Caco-2 (cell line): ENCODE measurements at regions not wholly inside any gene's neighbourhood (a gene's known extent, or its start where the extent isn't known, plus 50 kb on each side); places are given as distances from the start of the nearest gene placed in this dataset.

Experiments used
- BruUV-seq: library from RNA; stranded (reverse); fragments of 400-500 nt; replicated peaks from 2 replicates; lab custom pipeline; 2021; lab: Mats Ljungman, UMichigan
- CTCF ChIA-PET: fragments of 300-600 bp; sonication (Branson Sonifier 250); formaldehyde crosslinking; loops from one replicate; lab custom pipeline; 2022; ENCODE audit warnings: antibody characterized with exemption; lab: Charles Lee
- POLR2A ChIA-PET: fragments of 300-600 bp; sonication (Branson Sonifier 250); formaldehyde crosslinking; loops from one replicate; lab custom pipeline; 2022; ENCODE audit warnings: antibody characterized with exemption; lab: Charles Lee
- DNase-seq, 2 experiments: peaks; one replicate each; pipeline versions ENCODE4 v3.0.0 to v3.0.0-alpha.2; 2020 to 2022
- H3K27me3 ChIP-seq: replicated peaks from 2 replicates; pipeline ENCODE4 v1.6.0; 2011; ENCODE audit warnings: low read length; ENCODE audit not compliant: control insufficient read depth, insufficient read depth
- H3K36me3 ChIP-seq: 2 replicates; pipeline ENCODE4 v1.5.1; 2011; ENCODE audit warnings: low read length; ENCODE audit not compliant: control insufficient read depth, insufficient read depth
- H3K4me1 ChIP-seq: fragments of 250-450 bp; sonication (Bioruptor Pico); 2 replicates; pipeline ENCODE4 v1.5.1; 2020; ENCODE audit warnings: mild to moderate bottlenecking
- H3K4me3 ChIP-seq: 2 replicates; pipeline ENCODE4 v1.5.1; 2011; ENCODE audit warnings: low read depth, mild to moderate bottlenecking, control low read depth, low read length
- H3K9me3 ChIP-seq: fragments of 250-450 bp; sonication (Bioruptor Pico); 2 replicates; pipeline ENCODE4 v1.5.1; 2020; ENCODE audit warnings: mild to moderate bottlenecking, moderate library complexity
- H3K27ac Mint-ChIP-seq: one replicate; pipeline ENCODE4 v1.8.0; 2022; ENCODE audit warnings: mixed read lengths; ENCODE audit not compliant: unreplicated experiment
- H3K27me3 Mint-ChIP-seq: one replicate; pipeline ENCODE4 v1.8.0; 2022; ENCODE audit warnings: mixed read lengths; ENCODE audit not compliant: insufficient read depth, unreplicated experiment
- H3K36me3 Mint-ChIP-seq: one replicate; pipeline ENCODE4 v1.8.0; 2022; ENCODE audit warnings: mild to moderate bottlenecking, mixed read lengths; ENCODE audit not compliant: insufficient read depth, unreplicated experiment
- H3K4me1 Mint-ChIP-seq: one replicate; pipeline ENCODE4 v1.8.0; 2022; ENCODE audit warnings: low read depth, mixed read lengths; ENCODE audit not compliant: unreplicated experiment
- H3K4me3 Mint-ChIP-seq: one replicate; pipeline ENCODE4 v1.8.0; 2022; ENCODE audit warnings: mild to moderate bottlenecking, moderate library complexity, mixed read lengths; ENCODE audit not compliant: unreplicated experiment
- H3K9me3 Mint-ChIP-seq: one replicate; pipeline ENCODE4 v1.8.0; 2022; ENCODE audit warnings: mixed read lengths; ENCODE audit not compliant: unreplicated experiment
- CTCF ChIP-seq, 2 experiments: fragments of 200-600 bp in 1 of 2; IDR thresholded peaks; 1 replicate in 1 of 2; 2 replicates in 1 of 2; pipeline versions ENCODE4 v1.5.1 to v1.8.0; 2011 to 2022; ENCODE audit warnings: antibody characterized with exemption in 1 of 2, control low read depth in 1 of 2, inconsistent platforms in 1 of 2, low read depth in 1 of 2, low read length in 1 of 2, mild to moderate bottlenecking in 1 of 2, moderate library complexity in 1 of 2; ENCODE audit not compliant: insufficient read depth in 1 of 2, severe bottlenecking in 1 of 2, unreplicated experiment in 1 of 2
- intact Hi-C: fragments of 100-400 bp; cut with micrococcal nuclease; formaldehyde crosslinking; loops from one replicate; pipeline ENCODE4 v1.10.0; 2022; ENCODE audit not compliant: unreplicated experiment

- no peak for DNase-seq
- Mint-ChIP-seq H3K27ac (no peak overlapping the region), H3K4me1 (no peaks in the 10 kb centered on the region), H3K4me3 (no peak overlapping the region), H3K27me3 (peaks cover 3% of the 10 kb centered on the region), H3K36me3 (no peaks in the 10 kb centered on the region), H3K9me3 (no peaks in the 10 kb centered on the region)
- no peak for TF ChIP-seq CTCF (IDR thresholded peaks at IDR 0.05; ENCODE audit: insufficient read depth in 1 of 2, low read depth in 1 of 2, low read length in 1 of 2, severe bottlenecking in 1 of 2, unreplicated experiment in 1 of 2)
- no peaks in the 10 kb centered on the region for H3K9me3 ChIP-seq
- H3K36me3 ChIP-seq, result no peaks in the 10 kb centered on the region
- H3K4me3 ChIP-seq, result no peak overlapping the region
- BruUV-seq, result no TSS peak
- H3K4me1 ChIP-seq, result no peaks in the 10 kb centered on the region
- POLR2A ChIA-PET, result no interaction called here
- intact Hi-C loops, result no loop called here
- CTCF ChIA-PET, result no interaction called here
- H3K27me3 ChIP-seq, result no peaks in the 10 kb centered on the region
Observed at GRCh38 chr2:198351647-198352046, 547.3 kb downstream of the PLCL1 start.

GRCh38 chr2:198347946-198348345, 543.6 kb downstream of the PLCL1 start:
- no peaks in the 10 kb centered on the region for H3K36me3 ChIP-seq
- H3K4me1 ChIP-seq, result no peaks in the 10 kb centered on the region
- POLR2A ChIA-PET, result no interaction called here
- no peak for DNase-seq
- H3K9me3 Mint-ChIP-seq, result no peaks in the 10 kb centered on the region
- no peak for TF ChIP-seq CTCF (IDR thresholded peaks at IDR 0.05; ENCODE audit: insufficient read depth in 1 of 2, low read depth in 1 of 2, low read length in 1 of 2, severe bottlenecking in 1 of 2, unreplicated experiment in 1 of 2)
- no peaks in the 10 kb centered on the region for H3K9me3 ChIP-seq
- H3K27me3 ChIP-seq, result no peaks in the 10 kb centered on the region
- no peaks in the 10 kb centered on the region for H3K36me3 Mint-ChIP-seq
- H3K4me3 Mint-ChIP-seq, result no peak overlapping the region
- H3K4me1 Mint-ChIP-seq, result no peaks in the 10 kb centered on the region
- no TSS peak for BruUV-seq
- H3K27ac Mint-ChIP-seq, result no peak overlapping the region
- CTCF ChIA-PET, result no interaction called here
- intact Hi-C loops, result no loop called here
- no peaks in the 10 kb centered on the region for H3K27me3 Mint-ChIP-seq
- no peak overlapping the region for H3K4me3 ChIP-seq

DNA sequence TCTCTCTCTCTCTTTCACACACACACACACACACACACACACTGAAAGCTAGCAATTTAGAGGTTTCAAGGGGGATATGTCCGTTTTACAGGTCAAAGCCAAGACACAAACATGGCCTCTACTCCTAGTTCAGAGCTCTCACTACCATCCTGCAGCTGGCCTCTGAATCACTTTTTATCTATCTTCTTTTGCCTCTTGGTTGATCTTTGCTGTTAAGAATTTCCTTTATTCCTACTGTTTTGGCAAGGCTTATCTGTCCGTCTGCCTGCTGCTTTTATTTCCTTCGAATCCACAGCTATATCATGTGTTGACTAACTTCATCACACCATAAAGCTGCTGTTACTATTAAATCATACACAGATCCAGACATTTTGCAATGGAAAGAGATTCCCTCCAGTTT, 543.0 kb downstream of the PLCL1 start:
- no peaks in the 10 kb centered on the region for H3K27me3 Mint-ChIP-seq
- DNase-seq, result no peak
- no peaks in the 10 kb centered on the region for H3K36me3 Mint-ChIP-seq
- no peak overlapping the region for H3K4me3 Mint-ChIP-seq
- H3K4me1 Mint-ChIP-seq, result no peaks in the 10 kb centered on the region
- Histone ChIP-seq H3K27me3 (no peaks in the 10 kb centered on the region), H3K4me3 (no peak overlapping the region), H3K4me1 (no peaks in the 10 kb centered on the region), H3K36me3 (no peaks in the 10 kb centered on the region), H3K9me3 (no peaks in the 10 kb centered on the region)
- no peak for TF ChIP-seq CTCF (IDR thresholded peaks at IDR 0.05; ENCODE audit: insufficient read depth in 1 of 2, low read depth in 1 of 2, low read length in 1 of 2, severe bottlenecking in 1 of 2, unreplicated experiment in 1 of 2)
- BruUV-seq, result no TSS peak
- no peaks in the 10 kb centered on the region for H3K9me3 Mint-ChIP-seq
- H3K27ac Mint-ChIP-seq, result no peak overlapping the region
- ChIA-PET POLR2A (no interaction called here), CTCF (no interaction called here)
- intact Hi-C loops, result no loop called here
